ENCODE measurements at regions not wholly inside any gene's neighbourhood (a gene's known extent, or its start where the extent isn't known, plus 50 kb on each side); places are given as distances from the start of the nearest gene placed in this dataset.

DNA sequence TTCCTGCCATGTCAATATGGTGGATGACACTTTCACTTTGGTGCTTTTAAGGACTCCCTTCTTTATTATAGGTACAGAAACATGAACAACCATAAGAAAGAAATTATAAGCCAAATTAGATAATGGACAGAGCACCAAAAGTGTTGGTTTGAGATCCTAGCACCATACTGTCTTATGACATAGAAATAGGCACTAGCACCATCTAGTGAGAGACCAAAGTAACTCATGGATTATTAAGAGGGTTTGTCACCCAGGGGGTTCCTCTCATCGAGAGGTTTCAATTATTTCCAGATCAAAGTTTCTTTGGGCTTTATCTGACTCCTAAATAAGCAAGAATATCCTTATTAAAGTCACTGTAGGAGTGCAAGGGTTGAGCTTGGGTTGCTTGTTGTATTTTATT lies 153.0 kb upstream of the DIO2 start (continued):
- no peak for TF ChIP-seq GABPB1 (CRISPR knock-in tag; IDR thresholded peaks at IDR 0.05)
- no peak for TF ChIP-seq ZNF263 (CRISPR knock-in tag; IDR thresholded peaks at IDR 0.05; ENCODE audit: low read depth)
- no peak for TF ChIP-seq TEAD4 (CRISPR knock-in tag; IDR thresholded peaks at IDR 0.05)
- no peak for TF ChIP-seq IRF2 (CRISPR knock-in tag; IDR thresholded peaks at IDR 0.05; ENCODE audit: borderline replicate concordance, low read depth)
- no peak for TF ChIP-seq ZNF416 (CRISPR knock-in tag; IDR thresholded peaks at IDR 0.05)
- no peak for TF ChIP-seq NFATC4 (CRISPR knock-in tag; IDR thresholded peaks at IDR 0.05)
- TF ChIP-seq NR2C2 (CRISPR knock-in tag; IDR thresholded peaks at IDR 0.05): no peak

DNA sequence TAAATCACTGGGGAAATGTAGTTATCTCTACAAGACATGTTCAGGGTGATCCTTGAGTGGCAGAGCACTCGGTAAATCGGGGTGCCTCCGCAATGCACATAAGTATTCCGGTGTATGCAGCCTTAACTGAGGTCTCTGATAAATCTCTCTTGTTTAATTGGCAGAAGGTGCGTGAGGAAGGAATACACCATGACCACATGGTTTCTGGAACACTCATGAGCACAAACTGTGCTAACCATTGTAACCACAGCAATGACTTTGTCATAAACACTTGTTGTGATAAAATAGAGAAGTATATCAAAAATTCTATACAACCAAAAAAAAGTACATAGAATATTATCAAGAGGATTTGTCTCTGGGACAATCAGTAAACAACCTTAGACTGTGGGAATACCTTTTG lies 146.8 kb upstream of the DIO2 start:
- Mint-ChIP-seq H3K4me1 (no peaks in the 10 kb centered on the region), H3K9me3 (peaks cover 36% of the 10 kb centered on the region), H3K4me3 (no peak overlapping the region), H3K27me3 (ENCODE audit: low read depth) (no peaks in the 10 kb centered on the region), H3K36me3 (no peaks in the 10 kb centered on the region), H3K27ac (no peak overlapping the region)
- TF ChIP-seq, protein P1, sequence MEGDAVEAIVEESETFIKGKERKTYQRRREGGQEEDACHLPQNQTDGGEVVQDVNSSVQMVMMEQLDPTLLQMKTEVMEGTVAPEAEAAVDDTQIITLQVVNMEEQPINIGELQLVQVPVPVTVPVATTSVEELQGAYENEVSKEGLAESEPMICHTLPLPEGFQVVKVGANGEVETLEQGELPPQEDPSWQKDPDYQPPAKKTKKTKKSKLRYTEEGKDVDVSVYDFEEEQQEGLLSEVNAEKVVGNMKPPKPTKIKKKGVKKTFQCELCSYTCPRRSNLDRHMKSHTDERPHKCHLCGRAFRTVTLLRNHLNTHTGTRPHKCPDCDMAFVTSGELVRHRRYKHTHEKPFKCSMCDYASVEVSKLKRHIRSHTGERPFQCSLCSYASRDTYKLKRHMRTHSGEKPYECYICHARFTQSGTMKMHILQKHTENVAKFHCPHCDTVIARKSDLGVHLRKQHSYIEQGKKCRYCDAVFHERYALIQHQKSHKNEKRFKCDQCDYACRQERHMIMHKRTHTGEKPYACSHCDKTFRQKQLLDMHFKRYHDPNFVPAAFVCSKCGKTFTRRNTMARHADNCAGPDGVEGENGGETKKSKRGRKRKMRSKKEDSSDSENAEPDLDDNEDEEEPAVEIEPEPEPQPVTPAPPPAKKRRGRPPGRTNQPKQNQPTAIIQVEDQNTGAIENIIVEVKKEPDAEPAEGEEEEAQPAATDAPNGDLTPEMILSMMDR (IDR thresholded peaks at IDR 0.05): no peak
- TF ChIP-seq OVOL2 (CRISPR knock-in tag; IDR thresholded peaks at IDR 0.05; ENCODE audit: borderline replicate concordance) (no peak), SMAD4 (CRISPR knock-in tag; IDR thresholded peaks at IDR 0.05) (no peak), ZNF138 (CRISPR knock-in tag; conservative IDR thresholded peaks at IDR 0.05) (no peak), ESRRA (CRISPR knock-in tag; IDR thresholded peaks at IDR 0.05; ENCODE audit: borderline replicate concordance) (no peak), TCF7 (CRISPR knock-in tag; IDR thresholded peaks at IDR 0.05; ENCODE audit: low read depth) (no peak), ZBTB21 (CRISPR knock-in tag; IDR thresholded peaks at IDR 0.05; ENCODE audit: borderline replicate concordance) (no peak), TEAD1 (CRISPR knock-in tag; IDR thresholded peaks at IDR 0.05) (no peak), NFATC4 (CRISPR knock-in tag; IDR thresholded peaks at IDR 0.05) (no peak), ZNF396 (CRISPR knock-in tag; IDR thresholded peaks at IDR 0.05; ENCODE audit: borderline replicate concordance) (no peak), EMX1 (CRISPR knock-in tag; IDR thresholded peaks at IDR 0.05) (no peak)
- TF ChIP-seq, protein P2, sequence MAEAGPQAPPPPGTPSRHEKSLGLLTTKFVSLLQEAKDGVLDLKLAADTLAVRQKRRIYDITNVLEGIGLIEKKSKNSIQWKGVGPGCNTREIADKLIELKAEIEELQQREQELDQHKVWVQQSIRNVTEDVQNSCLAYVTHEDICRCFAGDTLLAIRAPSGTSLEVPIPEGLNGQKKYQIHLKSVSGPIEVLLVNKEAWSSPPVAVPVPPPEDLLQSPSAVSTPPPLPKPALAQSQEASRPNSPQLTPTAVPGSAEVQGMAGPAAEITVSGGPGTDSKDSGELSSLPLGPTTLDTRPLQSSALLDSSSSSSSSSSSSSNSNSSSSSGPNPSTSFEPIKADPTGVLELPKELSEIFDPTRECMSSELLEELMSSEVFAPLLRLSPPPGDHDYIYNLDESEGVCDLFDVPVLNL (CRISPR knock-in tag; IDR thresholded peaks at IDR 0.05; ENCODE audit: borderline replicate concordance, low read depth): no peak
- TF ChIP-seq, protein P3, sequence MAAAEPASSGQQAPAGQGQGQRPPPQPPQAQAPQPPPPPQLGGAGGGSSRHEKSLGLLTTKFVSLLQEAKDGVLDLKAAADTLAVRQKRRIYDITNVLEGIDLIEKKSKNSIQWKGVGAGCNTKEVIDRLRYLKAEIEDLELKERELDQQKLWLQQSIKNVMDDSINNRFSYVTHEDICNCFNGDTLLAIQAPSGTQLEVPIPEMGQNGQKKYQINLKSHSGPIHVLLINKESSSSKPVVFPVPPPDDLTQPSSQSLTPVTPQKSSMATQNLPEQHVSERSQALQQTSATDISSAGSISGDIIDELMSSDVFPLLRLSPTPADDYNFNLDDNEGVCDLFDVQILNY (CRISPR knock-in tag; IDR thresholded peaks at IDR 0.05): no peak
- TF ChIP-seq, protein P4, sequence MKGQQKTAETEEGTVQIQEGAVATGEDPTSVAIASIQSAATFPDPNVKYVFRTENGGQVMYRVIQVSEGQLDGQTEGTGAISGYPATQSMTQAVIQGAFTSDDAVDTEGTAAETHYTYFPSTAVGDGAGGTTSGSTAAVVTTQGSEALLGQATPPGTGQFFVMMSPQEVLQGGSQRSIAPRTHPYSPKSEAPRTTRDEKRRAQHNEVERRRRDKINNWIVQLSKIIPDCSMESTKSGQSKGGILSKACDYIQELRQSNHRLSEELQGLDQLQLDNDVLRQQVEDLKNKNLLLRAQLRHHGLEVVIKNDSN (CRISPR knock-in tag; IDR thresholded peaks at IDR 0.05): no peak
- TF ChIP-seq, protein P5, sequence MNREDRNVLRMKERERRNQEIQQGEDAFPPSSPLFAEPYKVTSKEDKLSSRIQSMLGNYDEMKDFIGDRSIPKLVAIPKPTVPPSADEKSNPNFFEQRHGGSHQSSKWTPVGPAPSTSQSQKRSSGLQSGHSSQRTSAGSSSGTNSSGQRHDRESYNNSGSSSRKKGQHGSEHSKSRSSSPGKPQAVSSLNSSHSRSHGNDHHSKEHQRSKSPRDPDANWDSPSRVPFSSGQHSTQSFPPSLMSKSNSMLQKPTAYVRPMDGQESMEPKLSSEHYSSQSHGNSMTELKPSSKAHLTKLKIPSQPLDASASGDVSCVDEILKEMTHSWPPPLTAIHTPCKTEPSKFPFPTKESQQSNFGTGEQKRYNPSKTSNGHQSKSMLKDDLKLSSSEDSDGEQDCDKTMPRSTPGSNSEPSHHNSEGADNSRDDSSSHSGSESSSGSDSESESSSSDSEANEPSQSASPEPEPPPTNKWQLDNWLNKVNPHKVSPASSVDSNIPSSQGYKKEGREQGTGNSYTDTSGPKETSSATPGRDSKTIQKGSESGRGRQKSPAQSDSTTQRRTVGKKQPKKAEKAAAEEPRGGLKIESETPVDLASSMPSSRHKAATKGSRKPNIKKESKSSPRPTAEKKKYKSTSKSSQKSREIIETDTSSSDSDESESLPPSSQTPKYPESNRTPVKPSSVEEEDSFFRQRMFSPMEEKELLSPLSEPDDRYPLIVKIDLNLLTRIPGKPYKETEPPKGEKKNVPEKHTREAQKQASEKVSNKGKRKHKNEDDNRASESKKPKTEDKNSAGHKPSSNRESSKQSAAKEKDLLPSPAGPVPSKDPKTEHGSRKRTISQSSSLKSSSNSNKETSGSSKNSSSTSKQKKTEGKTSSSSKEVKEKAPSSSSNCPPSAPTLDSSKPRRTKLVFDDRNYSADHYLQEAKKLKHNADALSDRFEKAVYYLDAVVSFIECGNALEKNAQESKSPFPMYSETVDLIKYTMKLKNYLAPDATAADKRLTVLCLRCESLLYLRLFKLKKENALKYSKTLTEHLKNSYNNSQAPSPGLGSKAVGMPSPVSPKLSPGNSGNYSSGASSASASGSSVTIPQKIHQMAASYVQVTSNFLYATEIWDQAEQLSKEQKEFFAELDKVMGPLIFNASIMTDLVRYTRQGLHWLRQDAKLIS (CRISPR knock-in tag; IDR thresholded peaks at IDR 0.05; ENCODE audit: borderline replicate concordance): no peak
- TF ChIP-seq, protein P6, sequence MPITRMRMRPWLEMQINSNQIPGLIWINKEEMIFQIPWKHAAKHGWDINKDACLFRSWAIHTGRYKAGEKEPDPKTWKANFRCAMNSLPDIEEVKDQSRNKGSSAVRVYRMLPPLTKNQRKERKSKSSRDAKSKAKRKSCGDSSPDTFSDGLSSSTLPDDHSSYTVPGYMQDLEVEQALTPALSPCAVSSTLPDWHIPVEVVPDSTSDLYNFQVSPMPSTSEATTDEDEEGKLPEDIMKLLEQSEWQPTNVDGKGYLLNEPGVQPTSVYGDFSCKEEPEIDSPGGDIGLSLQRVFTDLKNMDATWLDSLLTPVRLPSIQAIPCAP (CRISPR knock-in tag; IDR thresholded peaks at IDR 0.05): no peak
- TF ChIP-seq, protein P7, sequence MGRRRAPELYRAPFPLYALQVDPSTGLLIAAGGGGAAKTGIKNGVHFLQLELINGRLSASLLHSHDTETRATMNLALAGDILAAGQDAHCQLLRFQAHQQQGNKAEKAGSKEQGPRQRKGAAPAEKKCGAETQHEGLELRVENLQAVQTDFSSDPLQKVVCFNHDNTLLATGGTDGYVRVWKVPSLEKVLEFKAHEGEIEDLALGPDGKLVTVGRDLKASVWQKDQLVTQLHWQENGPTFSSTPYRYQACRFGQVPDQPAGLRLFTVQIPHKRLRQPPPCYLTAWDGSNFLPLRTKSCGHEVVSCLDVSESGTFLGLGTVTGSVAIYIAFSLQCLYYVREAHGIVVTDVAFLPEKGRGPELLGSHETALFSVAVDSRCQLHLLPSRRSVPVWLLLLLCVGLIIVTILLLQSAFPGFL (CRISPR knock-in tag; IDR thresholded peaks at IDR 0.05; ENCODE audit: borderline replicate concordance): no peak
- DNase-seq (ENCODE audit: low spot score): no peak
- CTCF ChIA-PET: no interaction called here
- ATAC-seq: no peak
- POLR2A ChIA-PET: no interaction called here
